Brain microvascular endothelial cell (primary cell): ENCODE measurements at regions not wholly inside any gene's neighbourhood (a gene's known extent, or its start where the extent isn't known, plus 50 kb on each side); places are given as distances from the start of the nearest gene placed in this dataset.

Experiments
- DNase-seq: peaks from one replicate; pipeline ENCODE4 v3.0.0-alpha.2; 2020
- H3K27ac ChIP-seq: fragments of 250-450 bp; sonication (Bioruptor Pico); 2 replicates; pipeline ENCODE4 v1.5.1; 2020; ENCODE audit warnings: mild to moderate bottlenecking, moderate library complexity
- H3K27me3 ChIP-seq: fragments of 250-450 bp; sonication (Bioruptor Pico); replicated peaks from 2 replicates; pipeline ENCODE4 v1.5.1; 2020; ENCODE audit warnings: mild to moderate bottlenecking
- H3K36me3 ChIP-seq: fragments of 250-450 bp; sonication (Bioruptor Pico); replicated peaks from 2 replicates; pipeline ENCODE4 v1.5.1; 2020; ENCODE audit warnings: mild to moderate bottlenecking
- H3K4me3 ChIP-seq: 2 replicates; pipeline ENCODE4 v1.5.1; 2011; ENCODE audit warnings: low read depth, mild to moderate bottlenecking, control low read depth, low read length, moderate library complexity
- CTCF ChIP-seq: IDR thresholded peaks from 2 replicates; pipeline ENCODE4 v1.5.1; 2011; ENCODE audit warnings: low read depth, mild to moderate bottlenecking, moderate library complexity, low read length, control low read depth, inconsistent platforms; ENCODE audit errors: missing control alignments
- in situ Hi-C: cut with HindIII; loops from 2 replicates; pipeline ENCODE4 v1.10.0; 2017; ENCODE audit warnings: low sequenced_read_pairs, low pct_ligation_motif_present

DNA sequence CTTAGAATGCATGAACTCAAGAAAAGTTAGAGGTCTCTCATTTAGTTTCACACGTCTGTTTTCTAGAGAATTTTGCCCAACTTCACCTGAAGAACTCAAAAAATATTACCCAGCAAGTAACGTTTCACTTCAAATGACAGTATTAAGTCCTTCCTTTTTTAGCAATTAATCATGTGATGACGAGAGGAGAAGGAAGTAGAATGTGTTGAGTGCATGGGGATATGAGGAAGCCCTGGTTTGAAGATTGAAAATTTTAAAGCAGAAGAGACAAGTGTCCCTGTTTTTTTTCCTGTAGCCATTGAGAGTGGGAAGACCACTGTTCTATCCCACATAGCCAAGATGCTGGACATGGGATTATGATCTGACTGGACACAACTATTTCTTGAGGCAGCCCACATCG, 406.3 kb upstream of the CPEB2 start:
- no peak overlapping the region for H3K27ac ChIP-seq
- in situ Hi-C loops: no loop called here
- H3K4me3 ChIP-seq: no peak overlapping the region
- no peaks in the 10 kb centered on the region for H3K27me3 ChIP-seq
- no peak for DNase-seq
- no peak for TF ChIP-seq CTCF
- H3K36me3 ChIP-seq: no peaks in the 10 kb centered on the region

GRCh38 chr4:14596437-14596836, 405.8 kb upstream of the CPEB2 start:
- no peak overlapping the region for H3K4me3 ChIP-seq
- in situ Hi-C loops: no loop called here
- TF ChIP-seq CTCF: no peak
- no peaks in the 10 kb centered on the region for H3K36me3 ChIP-seq
- no peak for DNase-seq
- H3K27me3 ChIP-seq: no peaks in the 10 kb centered on the region
- H3K27ac ChIP-seq: no peak overlapping the region

GRCh38 chr4:14596904-14597303, 405.4 kb upstream of the CPEB2 start:
- H3K36me3 ChIP-seq: no peaks in the 10 kb centered on the region
- in situ Hi-C loops: no loop called here
- peak; percentile 46 for TF ChIP-seq CTCF
- H3K27ac ChIP-seq: no peak overlapping the region
- no peaks in the 10 kb centered on the region for H3K27me3 ChIP-seq
- no peak for DNase-seq
- no peak overlapping the region for H3K4me3 ChIP-seq

DNA sequence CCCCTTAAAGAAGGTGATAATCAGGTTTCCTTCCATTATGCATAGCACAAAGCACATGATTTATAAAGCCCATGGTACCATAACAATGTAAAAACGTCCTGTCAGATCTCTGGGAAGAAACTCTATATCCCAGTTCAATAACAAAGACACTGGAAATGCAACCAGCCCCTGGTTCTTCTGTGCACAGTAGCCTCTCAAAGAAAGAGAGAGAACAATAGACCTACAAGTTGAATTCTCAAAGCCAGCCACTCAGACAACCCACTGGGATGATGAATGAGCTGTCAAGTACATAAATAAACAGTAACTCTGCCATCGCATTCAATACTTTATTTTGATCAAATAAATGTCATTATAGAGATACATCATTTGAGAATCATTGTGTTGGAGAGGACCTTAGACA, 400.1 kb upstream of the CPEB2 start:
- in situ Hi-C loops: no loop called here
- TF ChIP-seq CTCF: no peak

GRCh38 chr4:14607001-14607400, 395.3 kb upstream of the CPEB2 start:
- no peak for DNase-seq
- in situ Hi-C loops: no loop called here
- no peaks in the 10 kb centered on the region for H3K27me3 ChIP-seq
- no peaks in the 10 kb centered on the region for H3K36me3 ChIP-seq
- no peak for TF ChIP-seq CTCF
- H3K4me3 ChIP-seq: no peak overlapping the region
- no peak overlapping the region for H3K27ac ChIP-seq

More for the DNA sequence above, 400.1 kb upstream of the CPEB2 start:
- Histone ChIP-seq H3K27ac (no peak overlapping the region), H3K27me3 (no peaks in the 10 kb centered on the region), H3K4me3 (no peak overlapping the region), H3K36me3 (no peaks in the 10 kb centered on the region)
- DNase-seq: no peak

DNA sequence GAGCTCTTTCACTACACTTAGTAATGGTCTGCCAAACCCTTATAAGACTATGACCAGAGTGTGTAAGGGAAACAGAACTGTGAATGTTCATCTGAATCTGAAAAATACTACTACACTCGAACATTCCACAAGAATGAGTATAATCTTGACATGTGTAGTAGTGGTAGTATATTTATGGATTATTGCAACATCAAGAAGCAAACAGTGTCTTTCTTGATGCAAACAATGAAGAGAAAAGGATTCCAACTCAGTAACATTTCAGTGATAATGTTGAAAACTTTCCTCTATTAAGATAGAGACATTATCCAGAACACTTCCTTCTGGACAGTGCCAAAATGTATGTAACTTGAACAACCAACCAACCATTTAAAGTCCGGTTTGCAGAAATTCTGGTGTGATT, 394.7 kb upstream of the CPEB2 start:
- no peak overlapping the region for H3K4me3 ChIP-seq
- no peaks in the 10 kb centered on the region for H3K36me3 ChIP-seq
- no peaks in the 10 kb centered on the region for H3K27me3 ChIP-seq
- no peak for TF ChIP-seq CTCF
- DNase-seq: no peak
- in situ Hi-C loops: no loop called here
- H3K27ac ChIP-seq: no peak overlapping the region
